A549 (cell line): ENCODE measurements at regions not wholly inside any gene's neighbourhood (a gene's known extent, or its start where the extent isn't known, plus 50 kb on each side); places are given as distances from the start of the nearest gene placed in this dataset.

ENCODE experiments used
- ATAC-seq, 2 experiments: fragments of 200-7000 bp in 1 of 2; fragments of >200 bp in 1 of 2; cut with Nextera tagmentation in 1 of 2; cut with Tn5 transposase in 1 of 2; 3 replicates each; pipeline versions ENCODE4 v1.8.0 to v1.9.1; 2018 to 2020; ENCODE audit warnings: mild to moderate bottlenecking in 1 of 2, moderate library complexity in 1 of 2
- CTCF ChIA-PET: fragments of 300-600 bp; sonication (Branson Sonifier 250); formaldehyde crosslinking; extraction: SDS; loops from one replicate; lab custom pipeline; 2021; ENCODE audit warnings: antibody characterized with exemption, inconsistent platforms; lab: Yijun Ruan, JAX
- POLR2A ChIA-PET: fragments of 350-600 bp; formaldehyde crosslinking; extraction: SDS; loops from one replicate; lab custom pipeline; 2021; ENCODE audit warnings: antibody characterized with exemption, inconsistent platforms; lab: Yijun Ruan, JAX
- DNase-seq, 2 experiments: peaks; one replicate each; pipeline versions ENCODE4 v3.0.0 to v3.0.0-alpha.2; 2011 to 2016; ENCODE audit warnings: low read depth in 1 of 2, low spot score in 1 of 2
- FAIRE-seq: peaks from 2 replicates; lab custom pipeline; 2011; peaks lifted over from hg19 to GRCh38; lab: Jason Lieb, UNC
- H3K27ac ChIP-seq, 2 experiments: fragments of >200 bp; sonication (Bioruptor Twin); formaldehyde crosslinking; 3 replicates each; pipeline ENCODE4 v1.5.1; 2016 to 2017
- H3K4me1 ChIP-seq: fragments of >200 bp; sonication (Bioruptor Twin); formaldehyde crosslinking; 3 replicates; pipeline ENCODE4 v1.6.1; 2016
- H3K4me2 ChIP-seq: fragments of >200 bp; sonication (Bioruptor Twin); formaldehyde crosslinking; 3 replicates; pipeline ENCODE4 v1.6.1; 2016
- H3K4me3 ChIP-seq: fragments of >200 bp; sonication (Bioruptor Twin); formaldehyde crosslinking; 3 replicates; pipeline ENCODE4 v1.5.1; 2016
- H3K9me3 ChIP-seq: fragments of >200 bp; sonication (Bioruptor Twin); formaldehyde crosslinking; 3 replicates; pipeline ENCODE4 v1.6.1; 2016
- CBX2 ChIP-seq: fragments of 200-600 bp; sonication (generic); IDR thresholded peaks from 2 replicates; pipeline ENCODE4 v1.6.1; 2016; ENCODE audit warnings: low read depth, mild to moderate bottlenecking, borderline replicate concordance
- CEBPB ChIP-seq, 2 experiments: fragments of >200 bp in 1 of 2; sonication (Bioruptor Twin) in 1 of 2; formaldehyde crosslinking in 1 of 2; IDR thresholded peaks; 2 replicates each; pipeline ENCODE4 v1.6.1; 2012 to 2016
- EHF ChIP-seq: fragments of 250-450 bp; sonication (Bioruptor Pico); IDR thresholded peaks from 2 replicates; pipeline ENCODE4 v1.5.0; 2020; ENCODE audit warnings: mild to moderate bottlenecking
- EHMT2 ChIP-seq: fragments of 200-600 bp; sonication (generic); IDR thresholded peaks from 2 replicates; pipeline ENCODE4 v1.6.1; 2016; ENCODE audit warnings: antibody characterized with exemption, low read depth, mild to moderate bottlenecking, moderate library complexity
- ESRRA ChIP-seq: fragments of 150-350 bp; IDR thresholded peaks from 2 replicates; pipeline ENCODE4 v1.6.1; 2014; ENCODE audit warnings: mild to moderate bottlenecking, low read length, borderline replicate concordance
- HOXA7 ChIP-seq: fragments of 250-450 bp; sonication (Bioruptor Pico); IDR thresholded peaks from 2 replicates; pipeline ENCODE4 v1.5.0; 2020; ENCODE audit warnings: mild to moderate bottlenecking, moderate library complexity
- KDM5A ChIP-seq: fragments of 200-600 bp; sonication (generic); IDR thresholded peaks from 2 replicates; pipeline ENCODE4 v1.6.1; 2016; ENCODE audit warnings: antibody characterized with exemption, mild to moderate bottlenecking
- MAX ChIP-seq: IDR thresholded peaks from 2 replicates; pipeline ENCODE4 v1.6.1; 2012
- MYC ChIP-seq: IDR thresholded peaks from 2 replicates; pipeline ENCODE4 v1.6.1; 2012; ENCODE audit warnings: mild to moderate bottlenecking, inconsistent platforms, low read length, improper control_type of control experiment, borderline replicate concordance
- NFE2L2 ChIP-seq: fragments of 150-350 bp; conservative IDR thresholded peaks from 2 replicates; pipeline ENCODE4 v1.6.1; 2014; ENCODE audit warnings: low read length
- NR3C1 ChIP-seq: fragments of >200 bp; sonication (Bioruptor Twin); formaldehyde crosslinking; IDR thresholded peaks from 3 replicates; pipeline ENCODE4 v1.6.1; 2017
- PHF8 ChIP-seq: fragments of 200-600 bp; sonication (generic); IDR thresholded peaks from 2 replicates; pipeline ENCODE4 v1.6.1; 2016; ENCODE audit warnings: low read depth, mild to moderate bottlenecking, antibody characterized with exemption, moderate library complexity, borderline replicate concordance
- RAD21 ChIP-seq, 2 experiments: fragments of >200 bp in 1 of 2; sonication (Bioruptor Twin) in 1 of 2; formaldehyde crosslinking in 1 of 2; IDR thresholded peaks in 1 of 2; conservative IDR thresholded peaks in 1 of 2; 2 replicates in 1 of 2; 3 replicates in 1 of 2; pipeline ENCODE4 v1.6.1; 2012 to 2018; ENCODE audit warnings: inconsistent platforms in 1 of 2
- RCOR1 ChIP-seq: fragments of 150-350 bp; IDR thresholded peaks from 2 replicates; pipeline ENCODE4 v1.6.1; 2014; ENCODE audit warnings: antibody characterized with exemption, low read length, low read depth
- TP53 ChIP-seq: fragments of 250-450 bp; sonication (Bioruptor Pico); IDR thresholded peaks from 2 replicates; pipeline ENCODE4 v1.5.0; 2021; ENCODE audit warnings: mild to moderate bottlenecking, moderate library complexity
- ZC3H11A ChIP-seq: fragments of 450-650 bp; IDR thresholded peaks from 2 replicates; pipeline ENCODE4 v1.6.1; 2014; ENCODE audit warnings: antibody characterized with exemption, mild to moderate bottlenecking
- WGBS: methylation state at CpG from one replicate; pipeline ENCODE4 v1.1.6; 2017; ENCODE audit errors: missing lambda C conversion rate; 5-methylcytosine and 5-hydroxymethylcytosine counted together
- TF ChIP-seq, protein P1 (sequence below): IDR thresholded peaks from 2 replicates; pipeline ENCODE4 v1.6.1; 2012
- TF ChIP-seq, protein P2 (sequence below): fragments of 250-450 bp; sonication (Bioruptor Pico); IDR thresholded peaks from 2 replicates; pipeline ENCODE4 v1.5.0; 2021; ENCODE audit warnings: mild to moderate bottlenecking, moderate library complexity, borderline replicate concordance
- TF ChIP-seq, protein P3 (sequence below): fragments of >200 bp; sonication (Bioruptor Twin); formaldehyde crosslinking; IDR thresholded peaks from 3 replicates; pipeline ENCODE4 v1.6.1; 2016

DNA sequence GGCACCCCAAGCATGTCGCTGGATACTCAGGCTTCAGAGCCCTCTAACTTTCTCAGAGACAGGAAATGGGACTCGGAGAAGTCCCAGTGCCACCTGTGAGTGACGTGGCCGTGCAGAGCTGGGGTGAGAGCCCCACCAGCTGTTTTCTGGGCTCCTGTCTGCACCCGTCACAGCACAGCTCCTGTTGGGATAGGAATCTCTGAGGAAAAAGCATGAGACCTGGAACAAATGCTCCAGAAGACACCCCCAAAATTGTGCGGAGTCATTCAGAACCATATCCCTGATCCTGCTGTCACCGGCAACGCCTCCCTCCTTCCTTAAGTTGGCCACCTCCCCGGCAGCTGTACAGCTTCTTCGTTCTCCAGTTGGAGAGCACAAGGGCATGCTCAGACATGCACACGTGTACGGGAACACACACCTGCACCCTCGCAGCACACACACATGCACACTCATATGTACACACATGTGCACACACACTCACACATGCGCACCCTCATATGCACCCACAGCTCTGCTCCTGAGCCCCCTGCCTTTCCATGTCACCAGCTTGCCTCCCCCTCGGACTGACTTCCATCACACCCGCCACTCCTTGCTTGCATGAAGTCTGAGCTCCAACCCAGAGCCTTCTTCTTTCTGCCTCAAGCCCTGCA, 1430.0 kb downstream of the BRD1 start:
- H3K4me1 ChIP-seq, result peaks cover 13% of the 10 kb centered on the region; the same call in 2 of the 3 replicates
- WGBS, result 94% methylated on average over 15 of the region's 16 CpGs
- TF ChIP-seq EHF (no peak), KDM5A (no peak), NFE2L2 (no peak), ESRRA (no peak), MAX (no peak), PHF8 (no peak), HOXA7 (no peak), CBX2 (no peak), TP53 (CRISPR knock-in tag) (no peak), EHMT2 (no peak), RAD21 (conservative IDR thresholded peaks at IDR 0.05 in 1 of 2, IDR thresholded peaks at IDR 0.05 in 1 of 2) (no peak), RCOR1 (no peak), NR3C1 (no peak), MYC (no peak), ZC3H11A (no peak)
- TF ChIP-seq, protein P1, sequence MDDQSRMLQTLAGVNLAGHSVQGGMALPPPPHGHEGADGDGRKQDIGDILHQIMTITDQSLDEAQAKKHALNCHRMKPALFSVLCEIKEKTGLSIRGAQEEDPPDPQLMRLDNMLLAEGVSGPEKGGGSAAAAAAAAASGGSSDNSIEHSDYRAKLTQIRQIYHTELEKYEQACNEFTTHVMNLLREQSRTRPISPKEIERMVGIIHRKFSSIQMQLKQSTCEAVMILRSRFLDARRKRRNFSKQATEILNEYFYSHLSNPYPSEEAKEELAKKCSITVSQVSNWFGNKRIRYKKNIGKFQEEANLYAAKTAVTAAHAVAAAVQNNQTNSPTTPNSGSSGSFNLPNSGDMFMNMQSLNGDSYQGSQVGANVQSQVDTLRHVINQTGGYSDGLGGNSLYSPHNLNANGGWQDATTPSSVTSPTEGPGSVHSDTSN, result no peak
- TF ChIP-seq, protein P2, sequence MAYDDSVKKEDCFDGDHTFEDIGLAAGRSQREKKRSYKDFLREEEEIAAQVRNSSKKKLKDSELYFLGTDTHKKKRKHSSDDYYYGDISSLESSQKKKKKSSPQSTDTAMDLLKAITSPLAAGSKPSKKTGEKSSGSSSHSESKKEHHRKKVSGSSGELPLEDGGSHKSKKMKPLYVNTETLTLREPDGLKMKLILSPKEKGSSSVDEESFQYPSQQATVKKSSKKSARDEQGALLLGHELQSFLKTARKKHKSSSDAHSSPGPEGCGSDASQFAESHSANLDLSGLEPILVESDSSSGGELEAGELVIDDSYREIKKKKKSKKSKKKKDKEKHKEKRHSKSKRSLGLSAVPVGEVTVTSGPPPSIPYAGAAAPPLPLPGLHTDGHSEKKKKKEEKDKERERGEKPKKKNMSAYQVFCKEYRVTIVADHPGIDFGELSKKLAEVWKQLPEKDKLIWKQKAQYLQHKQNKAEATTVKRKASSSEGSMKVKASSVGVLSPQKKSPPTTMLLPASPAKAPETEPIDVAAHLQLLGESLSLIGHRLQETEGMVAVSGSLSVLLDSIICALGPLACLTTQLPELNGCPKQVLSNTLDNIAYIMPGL (CRISPR knock-in tag), result no peak
- TF ChIP-seq, protein P3, sequence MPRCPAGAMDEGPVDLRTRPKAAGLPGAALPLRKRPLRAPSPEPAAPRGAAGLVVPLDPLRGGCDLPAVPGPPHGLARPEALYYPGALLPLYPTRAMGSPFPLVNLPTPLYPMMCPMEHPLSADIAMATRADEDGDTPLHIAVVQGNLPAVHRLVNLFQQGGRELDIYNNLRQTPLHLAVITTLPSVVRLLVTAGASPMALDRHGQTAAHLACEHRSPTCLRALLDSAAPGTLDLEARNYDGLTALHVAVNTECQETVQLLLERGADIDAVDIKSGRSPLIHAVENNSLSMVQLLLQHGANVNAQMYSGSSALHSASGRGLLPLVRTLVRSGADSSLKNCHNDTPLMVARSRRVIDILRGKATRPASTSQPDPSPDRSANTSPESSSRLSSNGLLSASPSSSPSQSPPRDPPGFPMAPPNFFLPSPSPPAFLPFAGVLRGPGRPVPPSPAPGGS, result no peak
- no peak overlapping the region for H3K4me3 ChIP-seq
- ChIA-PET CTCF (no interaction called here), POLR2A (interaction anchor here (0.6 kb wide), 1 partner anchor 83 kb away, joined by 3 read pairs; no protein-coding TSS in a partner anchor)
- DNase-seq, result no peak
- no peaks in the 10 kb centered on the region; the same call in 2 of the 3 replicates for H3K9me3 ChIP-seq
- FAIRE-seq, result no peak
- ATAC-seq, result no peak
- H3K4me2 ChIP-seq, result no peak overlapping the region
- H3K27ac ChIP-seq, result peak overlapping the region; percentile 38 to 76; a peak in 5 of 6 replicates

- CTCF ChIA-PET, result no interaction called here
- H3K4me3 ChIP-seq, result no peak overlapping the region
- WGBS, result 94% methylated on average over 12 of the region's 31 CpGs
- peak in 1 of 2 experiments; percentile 11; a peak in 1 of 4 replicates for TF ChIP-seq CEBPB (IDR thresholded peaks at IDR 0.05)
- TF ChIP-seq KDM5A, result no peak
- TF ChIP-seq, all 56 proteins: peak for 1
- peak overlapping the region; percentile 38 to 76; a peak in 5 of 6 replicates for H3K27ac ChIP-seq
- FAIRE-seq (no peak), ATAC-seq (no peak), DNase-seq (no peak)
- H3K4me1 ChIP-seq, result peaks cover 13% of the 10 kb centered on the region; the same call in 2 of the 3 replicates
- no peaks in the 10 kb centered on the region; the same call in 2 of the 3 replicates for H3K9me3 ChIP-seq
- H3K4me2 ChIP-seq, result no peak overlapping the region
- POLR2A ChIA-PET, result no interaction called here
These were observed 1430.7 kb downstream of the BRD1 start for GRCh38 chr22:48396785-48397530.
